PC-3 (cell line): ENCODE measurements at regions not wholly inside any gene's neighbourhood (a gene's known extent, or its start where the extent isn't known, plus 50 kb on each side); places are given as distances from the start of the nearest gene placed in this dataset.

Experiments used
- EZH2 ChIP-seq: fragments of 300-600 bp; sonication (generic); IDR thresholded peaks from one replicate; pipeline ENCODE4 v1.6.1; 2017; ENCODE audit warnings: antibody characterized with exemption, mild to moderate bottlenecking, low read length; ENCODE audit not compliant: unreplicated experiment
- TF ChIP-seq, protein P1 (sequence below): fragments of 300-600 bp; sonication (generic); conservative IDR thresholded peaks from 2 replicates; pipeline ENCODE4 v1.5.1; 2017; ENCODE audit warnings: antibody characterized with exemption, low read depth, mild to moderate bottlenecking, low read length

- TF ChIP-seq, protein P1, sequence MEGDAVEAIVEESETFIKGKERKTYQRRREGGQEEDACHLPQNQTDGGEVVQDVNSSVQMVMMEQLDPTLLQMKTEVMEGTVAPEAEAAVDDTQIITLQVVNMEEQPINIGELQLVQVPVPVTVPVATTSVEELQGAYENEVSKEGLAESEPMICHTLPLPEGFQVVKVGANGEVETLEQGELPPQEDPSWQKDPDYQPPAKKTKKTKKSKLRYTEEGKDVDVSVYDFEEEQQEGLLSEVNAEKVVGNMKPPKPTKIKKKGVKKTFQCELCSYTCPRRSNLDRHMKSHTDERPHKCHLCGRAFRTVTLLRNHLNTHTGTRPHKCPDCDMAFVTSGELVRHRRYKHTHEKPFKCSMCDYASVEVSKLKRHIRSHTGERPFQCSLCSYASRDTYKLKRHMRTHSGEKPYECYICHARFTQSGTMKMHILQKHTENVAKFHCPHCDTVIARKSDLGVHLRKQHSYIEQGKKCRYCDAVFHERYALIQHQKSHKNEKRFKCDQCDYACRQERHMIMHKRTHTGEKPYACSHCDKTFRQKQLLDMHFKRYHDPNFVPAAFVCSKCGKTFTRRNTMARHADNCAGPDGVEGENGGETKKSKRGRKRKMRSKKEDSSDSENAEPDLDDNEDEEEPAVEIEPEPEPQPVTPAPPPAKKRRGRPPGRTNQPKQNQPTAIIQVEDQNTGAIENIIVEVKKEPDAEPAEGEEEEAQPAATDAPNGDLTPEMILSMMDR = no peak
- TF ChIP-seq EZH2 = no peak
Observed at GRCh38 chr3:181969925-181970324, 258.2 kb downstream of the SOX2 start.
